HEK293 (cell line): ENCODE measurements at regions not wholly inside any gene's neighbourhood (a gene's known extent, or its start where the extent isn't known, plus 50 kb on each side); places are given as distances from the start of the nearest gene placed in this dataset.
"Not testable (repeated sequence)": the region's sequence is repeated elsewhere in the genome, so short reads cannot be mapped to it uniquely, and the experiment has no call there.

ENCODE experiments used
- CTCF ChIA-PET: fragments of 350-600 bp; formaldehyde crosslinking; extraction: SDS; loops from one replicate; lab custom pipeline; 2021; ENCODE audit warnings: antibody characterized with exemption; lab: Yijun Ruan, JAX
- POLR2A ChIA-PET: fragments of 300-600 bp; formaldehyde crosslinking; extraction: SDS; loops from one replicate; lab custom pipeline; 2020; ENCODE audit warnings: antibody characterized with exemption, inconsistent platforms; lab: Yijun Ruan, JAX
- H3K27ac ChIP-seq: fragments of 200-500 bp; sonication (Bioruptor generic); 2 replicates; pipeline ENCODE4 v1.5.1; 2014; ENCODE audit warnings: low read depth, low read length, control low read depth, inconsistent platforms; ENCODE audit errors: extremely low read depth
- H3K36me3 ChIP-seq, 2 experiments: fragments of 200-500 bp in 1 of 2; sonication (Bioruptor generic) in 1 of 2; 1 replicate in 1 of 2; 2 replicates in 1 of 2; pipeline ENCODE4 v1.5.1; 2014 to 2017; ENCODE audit warnings: inconsistent platforms in 2 of 2, low read length in 2 of 2; ENCODE audit not compliant: control insufficient read depth in 2 of 2, insufficient read depth in 1 of 2
- H3K4me1 ChIP-seq: fragments of 200-500 bp; sonication (Bioruptor generic); 2 replicates; pipeline ENCODE4 v1.5.1; 2014; ENCODE audit warnings: mild to moderate bottlenecking, low read length, inconsistent platforms; ENCODE audit not compliant: control insufficient read depth, insufficient read depth
- H3K4me3 ChIP-seq: 2 replicates; pipeline ENCODE4 v1.5.1; 2011; ENCODE audit warnings: low read depth, mild to moderate bottlenecking, control low read depth, low read length, moderate library complexity
- H3K9me3 ChIP-seq: fragments of 200-500 bp; sonication (Bioruptor generic); 2 replicates; pipeline ENCODE4 v1.5.1; 2014; ENCODE audit warnings: low read depth, low read length, inconsistent platforms; ENCODE audit not compliant: control insufficient read depth, insufficient read depth
- GLIS2 ChIP-seq: fragments of 450-650 bp; formaldehyde crosslinking; IDR thresholded peaks from 2 replicates; pipeline ENCODE4 v1.5.1; 2016; ENCODE audit warnings: missing biosample characterization, missing genetic modification characterization
- KLF9 ChIP-seq: fragments of 450-650 bp; formaldehyde crosslinking; IDR thresholded peaks from 2 replicates; pipeline ENCODE4 v1.5.1; 2016; ENCODE audit warnings: missing biosample characterization, missing genetic modification characterization, low read depth
- PATZ1 ChIP-seq: fragments of 450-650 bp; formaldehyde crosslinking; IDR thresholded peaks from 2 replicates; pipeline ENCODE4 v1.5.1; 2016; ENCODE audit warnings: missing biosample characterization, missing genetic modification characterization
- PBX3 ChIP-seq: sonication (generic); formaldehyde crosslinking; IDR thresholded peaks from 2 replicates; pipeline ENCODE4 v1.8.1; 2022; ENCODE audit warnings: mild to moderate bottlenecking, moderate library complexity, missing genetic modification reagents
- RBAK ChIP-seq: fragments of 450-650 bp; formaldehyde crosslinking; IDR thresholded peaks from 2 replicates; pipeline ENCODE4 v1.5.1; 2016; ENCODE audit warnings: missing biosample characterization, missing genetic modification characterization
- TRIM28 ChIP-seq: IDR thresholded peaks from 2 replicates; pipeline ENCODE4 v1.6.1; 2011; ENCODE audit warnings: low read length, control low read depth, borderline replicate concordance
- ZFP69B ChIP-seq: fragments of 450-650 bp; formaldehyde crosslinking; IDR thresholded peaks from 2 replicates; pipeline ENCODE4 v1.5.1; 2016; ENCODE audit warnings: missing biosample characterization, missing genetic modification characterization
- ZNF146 ChIP-seq: fragments of 450-650 bp; formaldehyde crosslinking; IDR thresholded peaks from 2 replicates; pipeline ENCODE4 v1.5.1; 2016; ENCODE audit warnings: missing biosample characterization, missing genetic modification characterization
- ZNF155 ChIP-seq: fragments of 450-650 bp; formaldehyde crosslinking; IDR thresholded peaks from 2 replicates; pipeline ENCODE4 v1.5.1; 2016; ENCODE audit warnings: missing biosample characterization, missing genetic modification characterization
- ZNF169 ChIP-seq: fragments of 450-650 bp; formaldehyde crosslinking; IDR thresholded peaks from 2 replicates; pipeline ENCODE4 v1.5.1; 2016; ENCODE audit warnings: missing biosample characterization, missing genetic modification characterization
- ZNF292 ChIP-seq: fragments of 450-650 bp; formaldehyde crosslinking; IDR thresholded peaks from 2 replicates; pipeline ENCODE4 v1.5.1; 2016; ENCODE audit warnings: low read depth, missing biosample characterization, missing genetic modification characterization, borderline replicate concordance
- ZNF510 ChIP-seq: fragments of 450-650 bp; formaldehyde crosslinking; IDR thresholded peaks from 2 replicates; pipeline ENCODE4 v1.5.1; 2018; ENCODE audit warnings: mild to moderate bottlenecking, missing genetic modification characterization, missing biosample characterization; ENCODE audit not compliant: insufficient replicate concordance
- ZNF558 ChIP-seq: fragments of 450-650 bp; formaldehyde crosslinking; IDR thresholded peaks from 2 replicates; pipeline ENCODE4 v1.5.1; 2016; ENCODE audit warnings: missing biosample characterization, missing genetic modification characterization
- ZNF560 ChIP-seq: fragments of 450-650 bp; formaldehyde crosslinking; IDR thresholded peaks from 2 replicates; pipeline ENCODE4 v1.5.1; 2017; ENCODE audit warnings: missing biosample characterization, missing genetic modification characterization, borderline replicate concordance
- ZNF600 ChIP-seq: fragments of 450-650 bp; formaldehyde crosslinking; IDR thresholded peaks from 2 replicates; pipeline ENCODE4 v1.5.1; 2016; ENCODE audit warnings: missing biosample characterization, missing genetic modification characterization
- ZNF830 ChIP-seq: fragments of 450-650 bp; IDR thresholded peaks from 2 replicates; pipeline ENCODE4 v1.5.0; 2018; ENCODE audit warnings: missing biosample characterization, missing genetic modification characterization, low read depth, mild to moderate bottlenecking, moderate library complexity

GRCh38 chr5:145652700-145653099 lies 182.4 kb downstream of the PRELID2 start:
- H3K4me3 ChIP-seq, H3K27ac ChIP-seq, H3K4me1 ChIP-seq, H3K36me3 ChIP-seq, POLR2A ChIA-PET, H3K9me3 ChIP-seq, CTCF ChIA-PET: not testable (repeated sequence)

GRCh38 chr5:145647137-145647536 lies 188.0 kb downstream of the PRELID2 start:
- POLR2A ChIA-PET, H3K4me3 ChIP-seq, H3K36me3 ChIP-seq, H3K27ac ChIP-seq, CTCF ChIA-PET, H3K9me3 ChIP-seq, H3K4me1 ChIP-seq: not testable (repeated sequence)

- H3K36me3 ChIP-seq, POLR2A ChIA-PET, H3K4me1 ChIP-seq, H3K9me3 ChIP-seq, H3K27ac ChIP-seq, H3K4me3 ChIP-seq: not testable (repeated sequence)
- CTCF ChIA-PET, result interaction anchor here (0.7 kb wide), 1 partner anchor 424 kb away, joined by 4 read pairs; no protein-coding TSS in a partner anchor
These were observed 191.9 kb downstream of the PRELID2 start for GRCh38 chr5:145643214-145643613.

GRCh38 chr5:145637396-145637795 lies 197.7 kb downstream of the PRELID2 start:
- no peaks in the 10 kb centered on the region for H3K4me1 ChIP-seq
- H3K4me3 ChIP-seq, result no peak overlapping the region
- no peak overlapping the region for H3K27ac ChIP-seq
- H3K9me3 ChIP-seq, result no peaks in the 10 kb centered on the region
- CTCF ChIA-PET, result no interaction called here
- TF ChIP-seq TRIM28 (no peak), PATZ1 (tag by site-specific recombination) (no peak), ZNF292 (tag by site-specific recombination) (no peak), PBX3 (CRISPR knock-in tag) (no peak), ZNF558 (no peak), KLF9 (tag by site-specific recombination) (no peak), RBAK (tag by site-specific recombination) (no peak), ZNF510 (no peak), ZNF169 (tag by site-specific recombination) (no peak), ZNF146 (tag by site-specific recombination) (no peak), ZNF600 (tag by site-specific recombination) (no peak), ZNF155 (no peak), GLIS2 (tag by site-specific recombination) (no peak), ZNF560 (tag by site-specific recombination) (no peak), ZNF830 (no peak), ZFP69B (tag by site-specific recombination) (no peak)
- TF ChIP-seq, all 188 proteins: peak for 0
- POLR2A ChIA-PET, result no interaction called here
- H3K36me3 ChIP-seq, result no peaks in the 10 kb centered on the region
